Spleen (tissue), 11 donors: ENCODE measurements at regions not wholly inside any gene's neighbourhood (a gene's known extent, or its start where the extent isn't known, plus 50 kb on each side); places are given as distances from the start of the nearest gene placed in this dataset.

Experiments
- DNase-seq: peaks from one replicate; pipeline ENCODE4 v3.0.0-alpha.2; 2020
- H3K27ac ChIP-seq, 8 donors: fragments of 200-600 bp; sonication (generic) in 7 of 8; 1 replicate in 4 of 8; 2 replicates in 4 of 8; pipeline versions ENCODE4 v1.5.0 to v1.8.0; 2016 to 2021; ENCODE audit warnings: inconsistent platforms in 4 of 8, mild to moderate bottlenecking in 4 of 8, moderate library complexity in 1 of 8
- H3K27me3 ChIP-seq, 7 donors: fragments of 200-600 bp; sonication (generic) in 6 of 7; replicated peaks in 1 of 7; 1 replicate in 4 of 7; 2 replicates in 3 of 7; pipeline versions ENCODE4 v1.5.0 to v1.8.0; 2016 to 2021; ENCODE audit warnings: inconsistent platforms in 3 of 7, mild to moderate bottlenecking in 1 of 7
- H3K36me3 ChIP-seq, 6 donors: fragments of 200-600 bp; sonication (generic) in 5 of 6; 1 replicate in 4 of 6; 2 replicates in 2 of 6; pipeline versions ENCODE4 v1.5.0 to v1.8.0; 2016 to 2021; ENCODE audit warnings: inconsistent platforms in 2 of 6
- H3K4me1 ChIP-seq, 6 donors: fragments of 200-600 bp; sonication (generic) in 5 of 6; 1 replicate in 3 of 6; 2 replicates in 3 of 6; pipeline versions ENCODE4 v1.5.0 to v1.8.0; 2016 to 2021; ENCODE audit warnings: inconsistent platforms in 3 of 6
- H3K4me3 ChIP-seq, 8 donors: fragments of 200-600 bp; sonication (generic) in 7 of 8; 1 replicate in 4 of 8; 2 replicates in 4 of 8; pipeline versions ENCODE4 v1.5.0 to v1.8.0; 2016 to 2021; ENCODE audit warnings: inconsistent platforms in 4 of 8, mild to moderate bottlenecking in 4 of 8, moderate library complexity in 2 of 8
- H3K9me3 ChIP-seq, 8 donors: fragments of 200-600 bp; sonication (generic) in 7 of 8; 1 replicate in 4 of 8; 2 replicates in 4 of 8; pipeline versions ENCODE4 v1.5.0 to v1.8.0; 2016 to 2021; ENCODE audit warnings: inconsistent platforms in 4 of 8
- POLR2A ChIP-seq, 3 donors: fragments of 450-650 bp; IDR thresholded peaks; one replicate each; pipeline ENCODE4 v1.5.1; 2017; ENCODE audit warnings: antibody characterized with exemption in 3 of 3, mild to moderate bottlenecking in 1 of 3
- POLR2AphosphoS5 ChIP-seq, 3 donors: sonication (generic); formaldehyde crosslinking; IDR thresholded peaks; one replicate each; pipeline ENCODE4 v1.5.1; 2017; ENCODE audit warnings: antibody characterized with exemption in 3 of 3
- WGBS, 5 donors: extraction: QIAGEN DNeasy Blood & Tissue Kit in 3 of 5; methylation state at CpG; one replicate each; pipeline versions ENCODE4 v1.1.5 to v1.1.7; 2013 to 2018; 5-methylcytosine and 5-hydroxymethylcytosine counted together
- intact Hi-C: fragments of 100-400 bp; cut with DNase I; formaldehyde crosslinking; loops from one replicate; pipeline ENCODE4 v1.15.0; 2023; ENCODE audit warnings: low total_unique reads
- TF ChIP-seq, protein P1 (sequence below), 11 experiments: fragments of 200-600 bp in 7 of 11; fragments of 450-650 bp in 4 of 11; sonication (generic) in 4 of 11; IDR thresholded peaks in 8 of 11; conservative IDR thresholded peaks in 3 of 11; 1 replicate in 7 of 11; 2 replicates in 4 of 11; pipeline versions ENCODE4 v1.4.0 to v1.8.0; 2016 to 2021; ENCODE audit warnings: antibody characterized with exemption in 11 of 11, inconsistent platforms in 4 of 11, mild to moderate bottlenecking in 1 of 11
- donor health status: healthy with polysubstance abuse.
- donor health status: DM: no; HTN: no; CAD: no; lungs with moderate emphysema.
- donor health status: DM: no; HTN: no; CAD: no.
- donor health status: Bipolar disorder and iron deficiency.
- donor health status: healthy.
- donor health status: DM: no; HTN: no; CAD: no.
- donor health status: DM: yes; HTN: yes; CAD: no.

DNA sequence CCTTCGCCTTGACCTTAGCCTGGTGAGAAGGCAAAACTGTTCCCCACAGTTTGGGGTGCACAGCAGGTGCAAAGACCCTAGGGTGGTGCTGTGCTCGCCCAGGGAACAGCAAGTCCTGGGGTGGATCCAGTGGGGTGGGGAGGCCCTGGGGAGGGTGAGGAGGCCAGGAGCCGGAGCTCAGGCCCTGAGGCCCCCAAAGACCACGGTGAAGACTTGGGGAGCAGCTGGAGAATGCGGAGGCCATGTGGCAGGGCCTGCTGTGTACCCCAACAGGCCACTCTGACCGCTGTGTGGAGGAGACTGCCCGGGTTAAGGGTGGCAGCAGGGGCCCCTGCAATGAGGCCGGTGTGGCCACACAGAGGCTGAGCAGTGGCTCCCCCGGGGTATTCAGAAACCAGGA is 101.1 kb upstream of the RTL6 start:
- no peak for DNase-seq
- 69 to 87% (median 83%) methylated on average over 1 to 9 of the region's 9 CpGs for WGBS, 5 donors
- peaks cover 0 to 17% (median 5%) of the 10 kb centered on the region in 6 donors for H3K4me1 ChIP-seq
- peaks cover 0 to 69% (median 0%) of the 10 kb centered on the region in 7 donors for H3K27me3 ChIP-seq
- H3K9me3 ChIP-seq: no peaks in the 10 kb centered on the region
- H3K4me3 ChIP-seq: no peak overlapping the region
- intact Hi-C loops: no loop called here
- no peaks in the 10 kb centered on the region for H3K36me3 ChIP-seq
- TF ChIP-seq POLR2A (IDR thresholded peaks at IDR 0.05) (no peak), POLR2AphosphoS5 (IDR thresholded peaks at IDR 0.05) (no peak)
- H3K27ac ChIP-seq: no peak overlapping the region

DNA sequence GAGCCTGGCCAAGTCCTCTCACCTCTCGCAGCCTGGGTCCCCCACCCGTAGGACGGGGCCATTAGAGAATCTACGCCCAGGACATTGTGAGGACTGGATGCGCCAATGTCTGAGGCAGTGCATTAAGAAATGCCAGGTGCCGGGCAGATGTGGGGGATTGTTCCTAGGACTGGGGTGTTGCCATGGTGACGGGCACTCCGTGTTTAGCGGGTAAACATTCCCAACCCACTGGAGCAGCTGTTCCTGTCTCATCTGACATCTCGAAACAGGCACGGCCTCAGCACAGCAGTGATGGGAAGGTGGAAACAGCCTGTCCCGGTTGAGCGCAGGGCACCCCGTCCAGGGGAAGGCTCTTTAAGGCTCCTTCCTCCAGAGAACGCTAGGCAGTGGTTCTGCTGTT is 99.6 kb upstream of the RTL6 start:
- intact Hi-C loops: no loop called here
- Histone ChIP-seq H3K4me1 (peaks cover 0 to 17% (median 4%) of the 10 kb centered on the region in 6 donors), H3K27me3 (peaks cover 0 to 78% (median 0%) of the 10 kb centered on the region in 7 donors), H3K4me3 (no peak overlapping the region), H3K27ac (no peak overlapping the region), H3K36me3 (no peaks in the 10 kb centered on the region), H3K9me3 (no peaks in the 10 kb centered on the region)
- TF ChIP-seq, protein P1, sequence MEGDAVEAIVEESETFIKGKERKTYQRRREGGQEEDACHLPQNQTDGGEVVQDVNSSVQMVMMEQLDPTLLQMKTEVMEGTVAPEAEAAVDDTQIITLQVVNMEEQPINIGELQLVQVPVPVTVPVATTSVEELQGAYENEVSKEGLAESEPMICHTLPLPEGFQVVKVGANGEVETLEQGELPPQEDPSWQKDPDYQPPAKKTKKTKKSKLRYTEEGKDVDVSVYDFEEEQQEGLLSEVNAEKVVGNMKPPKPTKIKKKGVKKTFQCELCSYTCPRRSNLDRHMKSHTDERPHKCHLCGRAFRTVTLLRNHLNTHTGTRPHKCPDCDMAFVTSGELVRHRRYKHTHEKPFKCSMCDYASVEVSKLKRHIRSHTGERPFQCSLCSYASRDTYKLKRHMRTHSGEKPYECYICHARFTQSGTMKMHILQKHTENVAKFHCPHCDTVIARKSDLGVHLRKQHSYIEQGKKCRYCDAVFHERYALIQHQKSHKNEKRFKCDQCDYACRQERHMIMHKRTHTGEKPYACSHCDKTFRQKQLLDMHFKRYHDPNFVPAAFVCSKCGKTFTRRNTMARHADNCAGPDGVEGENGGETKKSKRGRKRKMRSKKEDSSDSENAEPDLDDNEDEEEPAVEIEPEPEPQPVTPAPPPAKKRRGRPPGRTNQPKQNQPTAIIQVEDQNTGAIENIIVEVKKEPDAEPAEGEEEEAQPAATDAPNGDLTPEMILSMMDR (IDR thresholded peaks at IDR 0.05 in 8 of 11, conservative IDR thresholded peaks at IDR 0.05 in 3 of 11): no peak
- TF ChIP-seq POLR2A (IDR thresholded peaks at IDR 0.05) (no peak), POLR2AphosphoS5 (IDR thresholded peaks at IDR 0.05) (no peak)
- WGBS, 5 donors: 87 to 91% (median 89%) methylated on average over 9 to 15 of the region's 15 CpGs
- no peak for DNase-seq

DNA sequence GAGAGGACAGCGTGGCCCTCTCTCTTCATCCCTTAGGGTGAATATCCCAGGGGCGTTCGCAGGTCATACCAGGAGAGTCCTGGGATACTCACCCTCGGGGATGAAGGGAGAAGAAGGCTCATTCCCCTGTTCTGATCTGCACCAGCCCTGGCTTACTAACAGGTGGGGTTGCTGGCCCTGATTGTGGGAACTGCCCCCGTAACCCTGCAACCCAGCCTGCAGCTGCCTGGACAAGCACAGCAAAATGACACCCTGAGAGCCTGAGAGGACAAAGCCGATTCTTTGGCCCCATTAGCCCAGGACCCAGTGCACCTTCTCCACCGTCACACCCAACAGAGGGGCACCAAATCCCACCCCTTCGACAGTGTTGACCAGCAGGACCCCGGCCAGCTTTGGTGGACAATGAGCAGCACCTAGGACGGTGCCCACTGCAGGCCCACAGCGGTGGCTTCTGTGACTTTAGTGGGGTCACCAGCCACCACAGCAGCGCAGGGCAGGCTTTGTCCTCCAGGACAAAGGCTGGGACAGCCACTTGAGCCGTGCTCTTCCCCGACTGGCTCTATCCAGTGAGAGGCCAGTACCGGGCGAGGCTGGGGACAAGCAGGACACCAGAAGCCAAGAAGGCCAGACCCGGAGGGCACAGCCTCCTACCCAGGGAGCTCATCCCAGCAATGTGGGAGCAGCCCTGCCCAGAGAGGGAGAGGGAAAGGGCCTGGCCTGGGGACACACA is 98.5 kb upstream of the RTL6 start:
- 83 to 90% (median 86%) methylated on average over 13 to 17 of the region's 17 CpGs for WGBS, 5 donors
- no peaks in the 10 kb centered on the region for H3K9me3 ChIP-seq
- peaks cover 0 to 84% (median 0%) of the 10 kb centered on the region in 7 donors for H3K27me3 ChIP-seq
- no peak overlapping the region for H3K27ac ChIP-seq
- intact Hi-C loops: no loop called here
- H3K36me3 ChIP-seq: no peaks in the 10 kb centered on the region
- TF ChIP-seq, protein P1 (IDR thresholded peaks at IDR 0.05 in 8 of 11, conservative IDR thresholded peaks at IDR 0.05 in 3 of 11): no peak
- TF ChIP-seq POLR2AphosphoS5 (IDR thresholded peaks at IDR 0.05): no peak
- no peak for TF ChIP-seq POLR2A (IDR thresholded peaks at IDR 0.05)
- H3K4me1 ChIP-seq: peaks cover 0 to 17% (median 4%) of the 10 kb centered on the region in 6 donors
- DNase-seq: no peak
- no peak overlapping the region for H3K4me3 ChIP-seq

DNA sequence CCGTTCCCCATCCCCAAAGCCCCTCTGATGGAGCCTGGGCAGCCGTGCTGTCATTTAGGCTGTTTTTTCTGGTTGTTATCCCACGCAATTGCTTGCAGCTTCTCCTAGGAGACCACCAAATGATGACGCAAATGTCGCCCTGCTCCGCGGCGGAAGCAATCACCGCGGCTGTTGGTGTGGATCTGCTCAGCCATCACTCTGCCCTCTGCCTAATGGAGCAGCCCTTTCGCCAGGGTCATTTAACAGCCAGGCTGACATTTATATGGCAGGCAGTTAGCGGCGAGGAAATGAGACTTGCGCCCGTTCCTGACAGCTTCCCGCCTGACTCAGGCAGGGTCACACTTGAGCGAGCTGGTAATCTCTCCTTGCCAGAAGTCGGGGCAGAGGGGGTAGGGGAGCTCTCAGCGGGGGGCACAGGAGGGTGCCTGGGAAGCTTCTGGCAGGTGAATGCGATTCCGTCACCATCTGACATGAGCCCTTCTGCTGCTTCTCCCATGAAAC is 97.9 kb upstream of the RTL6 start:
- no peak overlapping the region for H3K27ac ChIP-seq
- no peaks in the 10 kb centered on the region for H3K36me3 ChIP-seq
- H3K4me3 ChIP-seq: no peak overlapping the region
- TF ChIP-seq POLR2A (IDR thresholded peaks at IDR 0.05) (no peak), POLR2AphosphoS5 (IDR thresholded peaks at IDR 0.05) (no peak)
- TF ChIP-seq, protein P1 (IDR thresholded peaks at IDR 0.05 in 8 of 11, conservative IDR thresholded peaks at IDR 0.05 in 3 of 11): no peak
- DNase-seq: no peak
- WGBS, 5 donors: 7 to 12% (median 9%) methylated on average over 19 to 21 of the region's 21 CpGs
- H3K27me3 ChIP-seq: peaks cover 0 to 84% (median 0%) of the 10 kb centered on the region in 7 donors
- no peaks in the 10 kb centered on the region for H3K9me3 ChIP-seq
- peaks cover 0 to 17% (median 4%) of the 10 kb centered on the region in 6 donors for H3K4me1 ChIP-seq
- intact Hi-C loops: no loop called here
